ENCODE measurements at regions not wholly inside any gene's neighbourhood (a gene's known extent, or its start where the extent isn't known, plus 50 kb on each side); places are given as distances from the start of the nearest gene placed in this dataset.

DNA sequence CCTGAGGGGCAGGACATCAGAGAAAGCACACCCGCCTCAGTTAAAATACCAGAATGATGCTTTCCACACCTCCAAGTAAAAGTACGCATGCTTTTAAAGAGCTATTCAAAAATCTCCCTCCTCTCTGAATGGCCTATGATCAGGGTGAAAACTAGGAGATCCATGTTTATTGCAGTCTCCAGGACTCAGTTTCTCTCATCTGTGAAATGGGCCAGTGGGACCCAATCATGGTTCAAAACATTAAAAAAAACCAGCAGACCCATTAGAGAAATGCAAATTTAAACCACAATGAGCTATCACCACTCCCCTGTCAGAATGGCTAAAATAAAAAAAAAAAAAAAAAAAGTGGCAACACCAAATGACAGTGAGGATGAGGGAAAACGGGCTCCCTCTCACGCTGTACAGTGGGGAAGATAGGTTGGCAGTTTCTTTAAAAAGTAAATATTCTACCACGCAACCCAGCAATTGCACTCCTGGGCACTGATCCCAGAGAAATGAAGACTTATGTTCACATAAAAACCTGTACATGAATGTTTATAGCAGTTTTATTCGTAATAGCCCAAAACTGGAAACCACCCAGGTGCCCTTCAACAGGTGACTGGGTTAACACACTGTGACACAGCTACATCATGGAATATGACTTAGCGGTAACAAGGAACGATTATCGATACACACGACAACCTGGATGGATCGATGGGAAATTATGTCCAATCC lies 242.7 kb downstream of the MN1 start:
- DNase-seq = no peak

DNA sequence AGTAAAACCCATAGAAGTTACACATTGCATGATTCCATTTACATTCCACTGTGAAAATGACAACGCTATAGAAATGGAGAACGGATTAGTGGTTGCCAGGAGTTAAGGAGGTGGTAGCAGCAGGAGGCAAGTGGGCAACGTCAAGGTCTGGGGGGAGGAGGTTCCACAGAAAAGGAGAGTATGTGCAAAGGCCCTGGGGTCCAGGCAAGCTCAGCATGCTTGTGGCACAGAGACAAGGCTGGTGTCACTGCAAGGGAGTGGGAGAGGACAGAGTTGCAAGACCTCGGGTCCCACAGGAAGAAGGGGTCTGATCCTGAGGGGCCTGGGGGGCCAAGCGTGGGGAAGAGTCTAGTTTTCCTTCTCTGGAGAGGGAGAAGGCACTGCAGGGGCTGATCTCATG lies 240.8 kb downstream of the MN1 start:
- no peak for DNase-seq

GRCh38 chr22:27561286-27561904 lies 240.2 kb downstream of the MN1 start:
- no peak for DNase-seq

GRCh38 chr22:27564806-27565205 lies 236.8 kb downstream of the MN1 start:
- DNase-seq = no peak

- no peak for DNase-seq
These were observed 235.0 kb downstream of the MN1 start for GRCh38 chr22:27566602-27567001.

DNA sequence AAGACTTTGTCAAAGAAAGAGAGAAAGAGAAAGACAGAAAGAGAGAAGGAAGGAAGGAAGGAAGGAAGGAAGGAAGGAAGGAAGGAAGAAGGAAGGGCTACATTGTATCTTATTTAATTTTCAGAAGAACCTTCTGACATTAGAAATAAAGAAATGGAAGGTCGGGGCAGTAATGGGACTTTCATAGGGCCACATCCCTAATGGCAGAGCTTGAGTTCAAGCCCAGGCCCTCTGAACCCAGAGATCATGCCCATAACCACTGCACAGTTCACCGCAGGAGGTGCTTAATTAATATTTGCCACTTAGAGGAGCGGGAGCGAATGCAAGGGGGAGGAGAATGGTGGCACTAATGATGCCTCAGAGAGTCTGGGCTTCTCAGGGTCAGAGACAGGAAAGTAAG lies 233.3 kb downstream of the MN1 start:
- DNase-seq = no peak

DNA sequence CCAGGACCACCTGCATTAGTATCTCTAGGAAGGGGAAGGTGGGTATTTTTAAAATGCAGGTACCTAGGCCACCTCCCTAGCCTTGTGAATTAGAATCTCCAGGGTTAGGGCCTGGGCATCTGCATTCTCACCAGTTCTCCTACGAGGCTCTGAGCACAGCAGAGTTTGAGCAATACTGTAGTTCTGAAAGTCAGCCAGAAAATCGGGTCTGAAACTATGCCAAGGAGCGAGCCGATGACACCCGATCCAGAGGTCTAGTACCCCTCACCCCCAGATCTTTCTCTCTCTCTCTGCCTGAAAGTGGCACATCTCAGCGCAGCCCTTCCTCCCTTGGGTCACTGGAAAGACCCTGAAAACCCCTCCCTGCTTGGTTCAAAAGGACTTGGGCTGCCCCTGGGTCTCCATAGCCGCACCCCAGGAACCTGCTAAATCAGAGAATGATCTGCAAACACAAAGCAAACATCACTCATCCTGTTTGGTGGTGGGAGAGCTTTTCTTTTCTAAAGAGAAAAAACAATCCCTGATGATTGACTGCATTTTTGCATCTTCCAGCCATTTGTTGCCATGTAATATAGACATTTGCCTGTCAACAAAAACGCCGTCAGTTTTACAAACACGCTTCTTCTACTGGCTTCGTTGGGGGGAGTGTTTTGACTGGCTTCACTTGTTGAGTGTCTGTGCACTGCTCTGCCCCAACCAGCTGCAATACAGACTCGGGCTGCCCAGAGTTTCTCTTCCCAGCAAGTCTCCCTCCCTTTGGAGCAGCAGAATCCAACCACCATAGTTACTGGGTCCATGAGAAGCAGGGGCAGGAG lies 229.9 kb downstream of the MN1 start:
- no peak for DNase-seq

DNA sequence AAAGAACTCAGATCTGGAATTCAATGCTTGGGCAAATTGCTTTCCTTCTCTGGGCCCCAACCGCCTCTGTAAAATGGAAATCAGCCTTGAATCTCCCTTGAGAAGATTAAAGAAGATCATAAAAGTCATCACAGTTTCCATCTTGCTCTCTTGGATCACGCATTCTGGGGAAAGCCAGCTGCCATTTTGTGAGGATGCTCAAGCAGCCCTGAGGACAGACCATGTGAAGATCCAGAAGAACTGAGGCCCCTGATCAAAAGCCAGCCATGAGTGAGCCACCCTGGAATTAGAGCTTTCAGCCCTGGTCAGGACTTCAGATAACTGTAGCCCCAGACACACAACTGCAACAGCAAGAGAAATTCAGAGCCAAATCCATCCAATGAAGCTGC lies 229.3 kb downstream of the MN1 start:
- no peak for DNase-seq

DNA sequence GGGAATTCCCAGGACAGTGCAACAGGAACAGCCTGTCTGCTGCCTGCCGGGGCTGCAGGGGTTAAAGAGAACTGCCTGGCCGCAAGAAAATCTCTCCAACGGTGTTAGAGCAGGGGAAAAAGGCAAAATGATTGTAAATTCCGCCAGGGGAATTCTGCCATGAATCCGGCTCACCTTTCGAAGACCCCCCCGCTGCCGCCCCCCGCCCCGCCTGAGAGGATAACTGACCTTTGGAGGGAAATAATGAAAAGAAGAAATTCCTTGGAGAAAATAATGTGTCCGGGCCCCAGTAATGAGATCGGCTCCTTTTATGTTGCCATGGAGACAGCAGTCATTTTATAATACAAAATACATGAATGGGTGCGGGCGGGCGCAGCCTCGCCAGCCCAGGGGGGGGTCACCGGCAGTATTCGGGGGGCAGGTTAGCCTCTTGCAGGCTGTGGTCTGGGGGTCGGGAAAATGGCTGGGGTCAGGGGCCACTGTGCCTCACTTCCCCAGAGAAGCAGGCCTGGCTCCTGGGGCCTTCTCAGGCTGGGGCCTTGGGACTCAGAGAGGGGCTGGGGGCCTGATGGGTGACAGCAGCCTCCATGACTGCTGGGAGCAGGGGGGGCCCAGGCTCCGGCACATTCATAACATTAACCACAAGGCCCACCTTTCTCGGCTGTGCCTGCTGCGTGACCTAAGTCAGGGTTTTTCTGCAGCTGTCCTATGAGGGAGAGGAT lies 228.1 kb downstream of the MN1 start:
- no peak for DNase-seq

- no peak for DNase-seq
These were observed 227.6 kb downstream of the MN1 start for GRCh38 chr22:27574002-27574366.

DNA sequence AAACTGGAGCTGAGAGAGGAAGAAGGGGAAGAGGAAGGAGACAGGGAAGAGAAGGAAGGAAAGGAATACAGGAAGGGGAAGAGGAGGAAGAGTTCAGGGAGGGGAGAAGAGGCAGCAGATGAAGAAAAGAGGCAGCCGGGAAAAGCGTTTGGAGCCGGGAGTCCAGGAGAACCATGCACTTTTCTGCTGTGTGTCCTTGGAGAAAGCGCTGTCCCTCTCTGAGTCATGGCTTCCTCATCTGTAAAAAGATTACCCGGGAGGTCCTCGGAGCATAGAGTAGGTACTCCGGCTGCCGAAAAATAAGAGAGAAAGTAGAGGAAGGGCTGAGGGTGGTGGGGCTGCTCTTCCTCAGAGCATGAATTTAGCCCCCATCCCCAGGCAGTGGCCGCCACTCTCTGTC lies 226.9 kb downstream of the MN1 start:
- no peak for DNase-seq

GRCh38 chr22:27575348-27575747 lies 226.2 kb downstream of the MN1 start:
- no peak for DNase-seq

DNA sequence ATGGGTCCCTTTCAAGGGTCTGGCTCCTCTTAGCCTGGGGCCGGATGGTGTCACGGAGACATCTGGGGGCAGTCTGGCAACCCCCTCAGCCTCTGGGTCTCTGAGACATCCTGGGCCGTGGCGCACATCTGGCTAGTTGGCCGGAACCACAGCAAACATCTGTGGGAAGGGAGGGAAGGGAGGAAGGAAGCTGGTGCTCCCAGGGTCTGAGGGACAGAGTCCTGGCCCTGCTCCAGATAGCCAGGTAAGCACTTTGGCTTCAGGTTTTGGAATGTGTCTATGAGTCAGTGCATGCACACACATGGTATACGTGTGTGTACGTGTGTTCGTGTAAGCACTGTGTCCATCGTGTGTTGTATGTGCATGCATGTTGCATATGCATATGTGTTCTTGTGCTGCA lies 225.1 kb downstream of the MN1 start:
- DNase-seq = no peak

DNA sequence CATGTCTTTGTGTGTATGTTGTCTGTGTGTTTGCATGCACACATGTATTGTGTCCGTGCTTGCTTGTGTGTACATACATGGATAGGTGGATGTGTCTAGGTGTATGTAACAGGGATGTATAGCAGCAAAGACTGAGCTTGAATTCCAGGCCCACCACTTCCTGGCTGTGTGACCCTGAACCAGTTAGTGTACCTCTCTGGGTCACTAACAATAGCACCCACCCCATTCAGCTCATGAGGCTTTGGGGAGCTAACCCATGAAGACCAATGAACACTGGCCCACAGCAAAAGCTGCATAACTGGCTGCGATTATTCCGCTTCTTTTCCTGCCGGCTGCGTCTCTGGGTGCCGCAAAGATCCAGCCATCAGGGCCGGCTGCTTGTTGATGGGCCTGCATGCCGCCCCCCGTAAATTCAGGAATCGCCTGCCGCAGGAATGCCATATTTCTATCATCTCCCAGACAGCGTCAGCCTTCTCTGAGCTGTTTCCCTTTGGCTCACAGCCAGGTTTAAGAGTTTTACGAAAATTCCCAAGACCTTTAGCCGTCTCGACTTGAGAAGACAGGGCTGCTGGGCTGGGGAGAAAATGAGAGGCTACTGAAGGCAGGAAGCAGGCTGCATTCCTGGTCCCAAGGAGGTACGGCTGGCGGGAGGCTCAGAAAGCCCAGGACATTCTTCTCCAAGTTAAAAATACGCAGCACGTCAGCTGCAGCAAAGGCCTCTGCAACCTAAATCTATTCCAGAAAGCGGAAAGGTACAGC lies 224.6 kb downstream of the MN1 start:
- no peak for DNase-seq

- no peak for DNase-seq
These were observed 224.0 kb downstream of the MN1 start for GRCh38 chr22:27577574-27577969.

DNA sequence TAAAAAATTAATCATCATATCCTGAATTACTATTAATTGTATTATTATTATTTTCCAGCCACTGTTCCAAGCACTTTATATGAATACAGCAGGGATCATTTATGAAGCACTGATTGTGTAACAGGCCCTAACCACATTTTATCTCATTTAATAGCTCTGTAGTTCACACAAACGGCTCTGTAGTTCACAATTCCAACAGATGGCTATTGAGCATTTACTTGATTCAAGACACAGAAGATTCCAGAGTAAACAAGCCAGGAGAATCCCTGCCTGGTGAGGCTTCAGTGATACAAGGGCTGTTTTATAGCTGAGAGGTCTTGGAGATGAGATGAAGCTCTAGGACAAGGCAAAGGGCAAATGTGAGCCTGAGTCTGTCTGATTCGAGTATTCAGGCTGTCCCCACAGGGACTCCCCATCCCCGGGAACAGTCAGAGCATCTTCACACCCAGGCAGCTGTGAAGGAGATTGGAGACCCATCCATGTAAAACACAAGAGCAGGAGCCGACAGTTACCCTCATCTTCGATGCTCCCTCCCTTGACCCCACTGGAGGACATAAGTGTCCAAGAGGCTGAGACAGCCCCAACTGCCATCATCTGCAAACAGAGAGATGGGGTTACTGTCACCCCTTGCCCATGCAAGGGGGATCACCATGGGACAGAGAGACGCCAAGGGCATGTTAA lies 222.5 kb downstream of the MN1 start:
- no peak for DNase-seq

- no peak for DNase-seq
These were observed 221.2 kb downstream of the MN1 start for GRCh38 chr22:27580311-27580897.

DNA sequence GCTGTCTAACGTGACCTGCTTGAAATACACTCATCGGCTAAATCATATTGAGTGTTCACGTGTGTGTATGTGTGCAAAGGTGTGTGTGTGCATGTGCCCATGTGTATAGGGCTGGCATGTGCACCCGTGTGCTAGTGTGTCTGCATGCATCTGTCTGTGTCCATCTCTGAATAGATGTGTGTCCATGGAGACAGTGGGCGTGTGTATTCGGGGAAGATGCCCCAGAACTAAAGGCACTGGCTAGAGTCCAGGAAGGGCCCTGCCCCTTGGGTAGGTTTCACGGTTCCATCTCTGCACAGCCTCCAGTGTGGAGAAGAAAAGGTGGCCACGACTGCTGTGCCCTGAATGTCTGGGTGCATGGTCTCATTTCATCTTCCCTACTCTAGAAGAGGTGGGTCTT lies 220.3 kb downstream of the MN1 start:
- no peak for DNase-seq

- no peak for DNase-seq
These were observed 219.9 kb downstream of the MN1 start for GRCh38 chr22:27581688-27582087.

- DNase-seq = no peak
These were observed 217.7 kb downstream of the MN1 start for GRCh38 chr22:27583856-27584255.

- no peak for DNase-seq
These were observed 216.4 kb downstream of the MN1 start for GRCh38 chr22:27585141-27585540.

DNA sequence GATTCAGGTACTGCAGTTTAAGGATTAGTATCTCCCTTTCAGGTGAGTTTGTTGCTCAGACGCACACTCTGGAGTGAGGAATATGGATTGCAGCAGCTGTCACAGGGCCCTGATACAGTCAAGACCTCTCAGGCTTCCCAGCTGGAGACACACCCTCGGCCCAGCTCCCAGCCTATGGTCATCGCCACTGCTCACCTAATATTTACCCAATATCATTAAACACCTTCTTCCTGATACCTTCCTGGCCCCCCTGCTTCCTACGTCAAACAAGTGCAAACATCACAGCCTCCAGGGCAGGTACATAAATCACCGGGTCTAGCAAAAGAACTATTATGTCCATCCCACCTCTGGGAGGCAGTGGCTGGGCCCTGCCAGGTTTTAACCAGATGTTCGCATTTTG lies 213.3 kb downstream of the MN1 start:
- DNase-seq = no peak

Measured in activated CD4-positive, alpha-beta T cell treated with anti-CD3 and anti-CD28 coated beads for 48 hours (primary cell).